ENCODE measurements at regions not wholly inside any gene's neighbourhood (a gene's known extent, or its start where the extent isn't known, plus 50 kb on each side); places are given as distances from the start of the nearest gene placed in this dataset.

- TF ChIP-seq, protein P1, sequence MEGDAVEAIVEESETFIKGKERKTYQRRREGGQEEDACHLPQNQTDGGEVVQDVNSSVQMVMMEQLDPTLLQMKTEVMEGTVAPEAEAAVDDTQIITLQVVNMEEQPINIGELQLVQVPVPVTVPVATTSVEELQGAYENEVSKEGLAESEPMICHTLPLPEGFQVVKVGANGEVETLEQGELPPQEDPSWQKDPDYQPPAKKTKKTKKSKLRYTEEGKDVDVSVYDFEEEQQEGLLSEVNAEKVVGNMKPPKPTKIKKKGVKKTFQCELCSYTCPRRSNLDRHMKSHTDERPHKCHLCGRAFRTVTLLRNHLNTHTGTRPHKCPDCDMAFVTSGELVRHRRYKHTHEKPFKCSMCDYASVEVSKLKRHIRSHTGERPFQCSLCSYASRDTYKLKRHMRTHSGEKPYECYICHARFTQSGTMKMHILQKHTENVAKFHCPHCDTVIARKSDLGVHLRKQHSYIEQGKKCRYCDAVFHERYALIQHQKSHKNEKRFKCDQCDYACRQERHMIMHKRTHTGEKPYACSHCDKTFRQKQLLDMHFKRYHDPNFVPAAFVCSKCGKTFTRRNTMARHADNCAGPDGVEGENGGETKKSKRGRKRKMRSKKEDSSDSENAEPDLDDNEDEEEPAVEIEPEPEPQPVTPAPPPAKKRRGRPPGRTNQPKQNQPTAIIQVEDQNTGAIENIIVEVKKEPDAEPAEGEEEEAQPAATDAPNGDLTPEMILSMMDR (conservative IDR thresholded peaks at IDR 0.05; ENCODE audit: low read depth, low read length) = no peak
- TF ChIP-seq CHD1 (IDR thresholded peaks at IDR 0.05; ENCODE audit: low read depth, low read length) (no peak), RFX5 (IDR thresholded peaks at IDR 0.05; ENCODE audit: low read depth, low read length) (no peak), RAD21 (IDR thresholded peaks at IDR 0.05; ENCODE audit: low read length) (no peak), POLR2A (IDR thresholded peaks at IDR 0.05; ENCODE audit: low read depth, low read length) (no peak), BHLHE40 (IDR thresholded peaks at IDR 0.05; ENCODE audit: low read depth, low read length) (no peak), USF2 (IDR thresholded peaks at IDR 0.05; ENCODE audit: low read depth, low read length) (no peak), MXI1 (IDR thresholded peaks at IDR 0.05; ENCODE audit: borderline replicate concordance, low read depth, low read length) (no peak), MAZ (IDR thresholded peaks at IDR 0.05; ENCODE audit: borderline replicate concordance, low read depth, low read length) (no peak)
Measured at GRCh38 chr5:178063277-178063676, 50.1 kb upstream of the N4BP3 start.

All from IMR-90 (cell line).